ENCODE measurements at regions not wholly inside any gene's neighbourhood (a gene's known extent, or its start where the extent isn't known, plus 50 kb on each side); places are given as distances from the start of the nearest gene placed in this dataset.

GRCh38 chr15:95693917-95694316, 636.6 kb upstream of the NR2F2 start:
- Histone ChIP-seq H3K9me3 (ENCODE audit: control insufficient read depth, low read depth, low read length) (peaks cover 7% of the 10 kb centered on the region), H3K4me1 (ENCODE audit: control insufficient read depth, extremely low read depth, insufficient read depth, low read length) (peaks cover 21% of the 10 kb centered on the region), H3K4me2 (ENCODE audit: control insufficient read depth, extremely low read depth, insufficient read depth, low read depth, low read length) (no peak overlapping the region), H3K36me3 (ENCODE audit: control insufficient read depth in 2 of 2, extremely low read depth in 1 of 2, insufficient read depth in 2 of 2, low read length in 2 of 2) (no peaks in the 10 kb centered on the region), H3K4me3 (ENCODE audit: control insufficient read depth in 2 of 3, extremely low read depth in 1 of 3, insufficient read depth in 2 of 3, low read depth in 1 of 3, low read length in 3 of 3) (no peak overlapping the region), H3K79me2 (ENCODE audit: control insufficient read depth, insufficient read depth, low read length) (no peaks in the 10 kb centered on the region), H4K20me1 (ENCODE audit: control insufficient read depth, extremely low read depth, insufficient read depth, low read length) (no peaks in the 10 kb centered on the region), H2AFZ (ENCODE audit: control insufficient read depth, low read length) (no peak overlapping the region), H3K9ac (ENCODE audit: control insufficient read depth, extremely low read depth, insufficient read depth, low read length) (no peak overlapping the region), H3K27me3 (ENCODE audit: control insufficient read depth, extremely low read depth, insufficient read depth, low read length) (no peaks in the 10 kb centered on the region), H3K9me1 (ENCODE audit: control insufficient read depth, extremely low read depth, insufficient read depth, low read length) (no peaks in the 10 kb centered on the region), H3K27ac (ENCODE audit: control insufficient read depth, insufficient read depth, low read length) (no peak overlapping the region)
- no peak for DNase-seq (ENCODE audit: low read depth, low spot score)
- dilution Hi-C loops (cut with MboI; ENCODE audit: extremely low pct_ligation_motif_present, low sequenced_read_pairs), result no loop called here
- TF ChIP-seq EZH2 (IDR thresholded peaks at IDR 0.05; ENCODE audit: low read length) (no peak), CTCF (optimal IDR thresholded peaks at IDR 0.05 in 1 of 3, IDR thresholded peaks at IDR 0.05 in 1 of 3, conservative IDR thresholded peaks at IDR 0.05 in 1 of 3; ENCODE audit: extremely low read depth in 1 of 3, insufficient read depth in 2 of 3, low read length in 3 of 3) (no peak)
- FAIRE-seq, result no peak

- no peak overlapping the region for H3K27ac ChIP-seq (ENCODE audit: control insufficient read depth, insufficient read depth, low read length)
- H2AFZ ChIP-seq (ENCODE audit: control insufficient read depth, low read length), result no peak overlapping the region
- H3K4me2 ChIP-seq (ENCODE audit: control insufficient read depth, extremely low read depth, insufficient read depth, low read depth, low read length), result no peak overlapping the region
- H3K36me3 ChIP-seq (ENCODE audit: control insufficient read depth in 2 of 2, extremely low read depth in 1 of 2, insufficient read depth in 2 of 2, low read length in 2 of 2), result no peaks in the 10 kb centered on the region
- peaks cover 5% of the 10 kb centered on the region for H3K9me3 ChIP-seq (ENCODE audit: control insufficient read depth, low read depth, low read length)
- no peaks in the 10 kb centered on the region for H3K4me1 ChIP-seq (ENCODE audit: control insufficient read depth, extremely low read depth, insufficient read depth, low read length)
- DNase-seq (ENCODE audit: low read depth, low spot score) (no peak), FAIRE-seq (no peak)
- H3K27me3 ChIP-seq (ENCODE audit: control insufficient read depth, extremely low read depth, insufficient read depth, low read length), result no peaks in the 10 kb centered on the region
- H4K20me1 ChIP-seq (ENCODE audit: control insufficient read depth, extremely low read depth, insufficient read depth, low read length), result no peaks in the 10 kb centered on the region
- H3K79me2 ChIP-seq (ENCODE audit: control insufficient read depth, insufficient read depth, low read length), result no peaks in the 10 kb centered on the region
- no peak overlapping the region for H3K4me3 ChIP-seq (ENCODE audit: control insufficient read depth in 2 of 3, extremely low read depth in 1 of 3, insufficient read depth in 2 of 3, low read depth in 1 of 3, low read length in 3 of 3)
- TF ChIP-seq CTCF (optimal IDR thresholded peaks at IDR 0.05 in 1 of 3, IDR thresholded peaks at IDR 0.05 in 1 of 3, conservative IDR thresholded peaks at IDR 0.05 in 1 of 3; ENCODE audit: extremely low read depth in 1 of 3, insufficient read depth in 2 of 3, low read length in 3 of 3) (no peak), EZH2 (IDR thresholded peaks at IDR 0.05; ENCODE audit: low read length) (no peak)
- dilution Hi-C loops (cut with MboI; ENCODE audit: extremely low pct_ligation_motif_present, low sequenced_read_pairs), result no loop called here
- no peak overlapping the region for H3K9ac ChIP-seq (ENCODE audit: control insufficient read depth, extremely low read depth, insufficient read depth, low read length)
- no peaks in the 10 kb centered on the region for H3K9me1 ChIP-seq (ENCODE audit: control insufficient read depth, extremely low read depth, insufficient read depth, low read length)
These were observed 632.3 kb upstream of the NR2F2 start for GRCh38 chr15:95698230-95698629.

Measured in keratinocyte (primary cell).